ENCODE measurements at regions not wholly inside any gene's neighbourhood (a gene's known extent, or its start where the extent isn't known, plus 50 kb on each side); places are given as distances from the start of the nearest gene placed in this dataset.

DNA sequence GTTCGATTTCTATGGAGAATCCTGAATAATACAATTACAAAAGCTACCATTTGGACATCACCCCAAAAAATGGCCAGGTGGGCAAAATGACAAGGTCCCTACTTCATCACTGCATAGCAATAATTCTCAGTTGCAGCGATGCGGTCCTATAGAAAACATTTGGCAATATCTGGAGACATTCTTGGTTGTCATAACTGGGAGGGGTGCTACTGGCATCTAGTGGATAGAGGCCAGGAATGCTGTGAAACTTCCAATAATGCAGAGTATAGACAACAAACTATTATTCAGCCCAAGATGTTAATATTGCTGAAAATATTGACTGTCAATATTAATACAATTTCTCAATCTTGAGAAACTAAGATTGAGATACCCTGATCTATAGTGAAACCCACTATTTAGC, 637.8 kb upstream of the PKDCC start:
- TF ChIP-seq, protein P1, sequence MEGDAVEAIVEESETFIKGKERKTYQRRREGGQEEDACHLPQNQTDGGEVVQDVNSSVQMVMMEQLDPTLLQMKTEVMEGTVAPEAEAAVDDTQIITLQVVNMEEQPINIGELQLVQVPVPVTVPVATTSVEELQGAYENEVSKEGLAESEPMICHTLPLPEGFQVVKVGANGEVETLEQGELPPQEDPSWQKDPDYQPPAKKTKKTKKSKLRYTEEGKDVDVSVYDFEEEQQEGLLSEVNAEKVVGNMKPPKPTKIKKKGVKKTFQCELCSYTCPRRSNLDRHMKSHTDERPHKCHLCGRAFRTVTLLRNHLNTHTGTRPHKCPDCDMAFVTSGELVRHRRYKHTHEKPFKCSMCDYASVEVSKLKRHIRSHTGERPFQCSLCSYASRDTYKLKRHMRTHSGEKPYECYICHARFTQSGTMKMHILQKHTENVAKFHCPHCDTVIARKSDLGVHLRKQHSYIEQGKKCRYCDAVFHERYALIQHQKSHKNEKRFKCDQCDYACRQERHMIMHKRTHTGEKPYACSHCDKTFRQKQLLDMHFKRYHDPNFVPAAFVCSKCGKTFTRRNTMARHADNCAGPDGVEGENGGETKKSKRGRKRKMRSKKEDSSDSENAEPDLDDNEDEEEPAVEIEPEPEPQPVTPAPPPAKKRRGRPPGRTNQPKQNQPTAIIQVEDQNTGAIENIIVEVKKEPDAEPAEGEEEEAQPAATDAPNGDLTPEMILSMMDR (IDR thresholded peaks at IDR 0.05; ENCODE audit: insufficient read depth, low read depth, low read length): no peak
- no peak for TF ChIP-seq EZH2 (IDR thresholded peaks at IDR 0.05; ENCODE audit: insufficient read depth, low read length)

Data from astrocyte (in vitro differentiated cells and primary cell).